K562 (cell line): ENCODE measurements at regions not wholly inside any gene's neighbourhood (a gene's known extent, or its start where the extent isn't known, plus 50 kb on each side); places are given as distances from the start of the nearest gene placed in this dataset.

ENCODE experiments used
- CBX1 ChIP-seq: sonication (generic); IDR thresholded peaks from 2 replicates; pipeline ENCODE4 v1.6.1; 2016; ENCODE audit warnings: antibody characterized with exemption, low read depth, mild to moderate bottlenecking
- JUND ChIP-seq, 2 experiments: IDR thresholded peaks; 2 replicates in 1 of 2; 3 replicates in 1 of 2; pipeline ENCODE4 v1.6.1; 2011; ENCODE audit warnings: borderline replicate concordance in 2 of 2, low read depth in 2 of 2, low read length in 2 of 2, improper control_type of control experiment in 1 of 2, missing biosample characterization in 1 of 2, missing genetic modification characterization in 1 of 2, missing genetic modification reagents in 1 of 2
- POLR2AphosphoS5 ChIP-seq: IDR thresholded peaks from 2 replicates; pipeline ENCODE4 v1.6.1; 2011; ENCODE audit warnings: mild to moderate bottlenecking, low read depth, low read length, moderate library complexity; ENCODE audit not compliant: control insufficient read depth, insufficient read depth
- RBBP5 ChIP-seq: fragments of 200-600 bp; sonication (generic); IDR thresholded peaks from 2 replicates; pipeline ENCODE4 v1.6.1; 2012; ENCODE audit warnings: borderline replicate concordance, mild to moderate bottlenecking, low read length, control low read depth, inconsistent platforms; ENCODE audit not compliant: insufficient read depth, poor library complexity, severe bottlenecking
- YY1 ChIP-seq, 3 experiments: IDR thresholded peaks; 2 replicates each; pipeline ENCODE4 v1.6.1; 2011; ENCODE audit warnings: low read length in 2 of 3, mild to moderate bottlenecking in 2 of 3, moderate library complexity in 2 of 3, borderline replicate concordance in 1 of 3, control low read depth in 1 of 3, low read depth in 1 of 3; ENCODE audit not compliant: insufficient read depth in 3 of 3, insufficient replicate concordance in 2 of 3, control insufficient read depth in 1 of 3, insufficient read length in 1 of 3; ENCODE audit errors: extremely low read depth in 1 of 3
- ZBED1 ChIP-seq: IDR thresholded peaks from 2 replicates; pipeline ENCODE4 v1.6.1; 2014
- TF ChIP-seq, protein P1 (sequence below), 3 experiments: IDR thresholded peaks in 2 of 3; conservative IDR thresholded peaks in 1 of 3; 2 replicates each; pipeline ENCODE4 v1.5.1; 2011 to 2012; ENCODE audit warnings: low read length in 3 of 3, mild to moderate bottlenecking in 3 of 3, control low read depth in 2 of 3, improper control_type of control experiment in 1 of 3, inconsistent platforms in 1 of 3, low read depth in 1 of 3, mixed read lengths in 1 of 3, moderate library complexity in 1 of 3; ENCODE audit not compliant: insufficient read depth in 2 of 3
- TF ChIP-seq, protein P2 (sequence below): fragments of 450-650 bp; conservative IDR thresholded peaks from 2 replicates; pipeline ENCODE4 v1.6.1; 2016; ENCODE audit warnings: missing genetic modification characterization, low read depth, mild to moderate bottlenecking, missing compliant biosample characterization, moderate library complexity

DNA sequence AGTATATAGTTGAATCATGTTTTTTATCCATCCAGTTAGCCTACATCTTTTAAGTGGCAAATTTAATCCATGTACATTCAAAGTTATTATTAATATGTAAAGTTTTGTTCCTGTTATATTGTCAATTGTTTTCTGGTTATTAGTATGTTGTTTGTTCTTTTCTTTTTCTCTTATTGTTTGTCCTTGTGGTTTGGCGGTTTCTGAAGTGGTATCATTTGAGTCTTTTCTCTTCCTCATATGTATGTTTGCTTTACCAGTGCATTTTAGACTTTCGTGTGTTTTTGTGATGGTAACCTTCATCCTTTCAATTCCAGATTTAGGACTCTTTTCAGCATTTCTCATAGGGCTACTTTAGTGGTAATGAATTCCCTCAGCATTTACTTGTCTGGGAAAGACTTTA, 130.4 kb upstream of the RFX3 start:
- TF ChIP-seq JUND (IDR thresholded peaks at IDR 0.05; ENCODE audit: borderline replicate concordance, low read depth, low read length) (no peak), JUND (tag; IDR thresholded peaks at IDR 0.05; ENCODE audit: borderline replicate concordance, low read depth, low read length) (no peak), CBX1 (no peak), ZBED1 (no peak), POLR2AphosphoS5 (no peak), RBBP5 (no peak), YY1 (IDR thresholded peaks at IDR 0.05; ENCODE audit: borderline replicate concordance in 1 of 3, control insufficient read depth in 1 of 3, extremely low read depth in 1 of 3, insufficient read depth in 3 of 3, insufficient read length in 1 of 3, insufficient replicate concordance in 2 of 3, low read depth in 1 of 3, low read length in 2 of 3) (no peak)
- TF ChIP-seq, protein P1, sequence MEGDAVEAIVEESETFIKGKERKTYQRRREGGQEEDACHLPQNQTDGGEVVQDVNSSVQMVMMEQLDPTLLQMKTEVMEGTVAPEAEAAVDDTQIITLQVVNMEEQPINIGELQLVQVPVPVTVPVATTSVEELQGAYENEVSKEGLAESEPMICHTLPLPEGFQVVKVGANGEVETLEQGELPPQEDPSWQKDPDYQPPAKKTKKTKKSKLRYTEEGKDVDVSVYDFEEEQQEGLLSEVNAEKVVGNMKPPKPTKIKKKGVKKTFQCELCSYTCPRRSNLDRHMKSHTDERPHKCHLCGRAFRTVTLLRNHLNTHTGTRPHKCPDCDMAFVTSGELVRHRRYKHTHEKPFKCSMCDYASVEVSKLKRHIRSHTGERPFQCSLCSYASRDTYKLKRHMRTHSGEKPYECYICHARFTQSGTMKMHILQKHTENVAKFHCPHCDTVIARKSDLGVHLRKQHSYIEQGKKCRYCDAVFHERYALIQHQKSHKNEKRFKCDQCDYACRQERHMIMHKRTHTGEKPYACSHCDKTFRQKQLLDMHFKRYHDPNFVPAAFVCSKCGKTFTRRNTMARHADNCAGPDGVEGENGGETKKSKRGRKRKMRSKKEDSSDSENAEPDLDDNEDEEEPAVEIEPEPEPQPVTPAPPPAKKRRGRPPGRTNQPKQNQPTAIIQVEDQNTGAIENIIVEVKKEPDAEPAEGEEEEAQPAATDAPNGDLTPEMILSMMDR (IDR thresholded peaks at IDR 0.05 in 2 of 3, conservative IDR thresholded peaks at IDR 0.05 in 1 of 3; ENCODE audit: insufficient read depth in 2 of 3, low read depth in 1 of 3, low read length in 3 of 3) = no peak
- TF ChIP-seq, protein P2, sequence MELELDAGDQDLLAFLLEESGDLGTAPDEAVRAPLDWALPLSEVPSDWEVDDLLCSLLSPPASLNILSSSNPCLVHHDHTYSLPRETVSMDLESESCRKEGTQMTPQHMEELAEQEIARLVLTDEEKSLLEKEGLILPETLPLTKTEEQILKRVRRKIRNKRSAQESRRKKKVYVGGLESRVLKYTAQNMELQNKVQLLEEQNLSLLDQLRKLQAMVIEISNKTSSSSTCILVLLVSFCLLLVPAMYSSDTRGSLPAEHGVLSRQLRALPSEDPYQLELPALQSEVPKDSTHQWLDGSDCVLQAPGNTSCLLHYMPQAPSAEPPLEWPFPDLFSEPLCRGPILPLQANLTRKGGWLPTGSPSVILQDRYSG = no peak
